ENCODE measurements at regions not wholly inside any gene's neighbourhood (a gene's known extent, or its start where the extent isn't known, plus 50 kb on each side); places are given as distances from the start of the nearest gene placed in this dataset.

- Histone ChIP-seq H3K4me1 (ENCODE audit: control insufficient read depth, insufficient read depth, low read length, poor library complexity, severe bottlenecking) (no peaks in the 10 kb centered on the region), H3K9me3 (ENCODE audit: control insufficient read depth, low read length) (no peaks in the 10 kb centered on the region)
- whole genome bisulfite sequencing, 2 experiments (ENCODE audit: insufficient coverage in 2 of 2): 33 to 40% methylated on average over 2 of the region's 6 CpGs
Measured at GRCh38 chr10:121288864-121289661, 309.2 kb downstream of the FGFR2 start.

GRCh38 chr10:121289800-121290199, 308.4 kb downstream of the FGFR2 start:
- WGBS, 2 experiments (ENCODE audit: insufficient coverage in 2 of 2): 90 to 100% methylated on average over 2 of the region's 4 CpGs
- Histone ChIP-seq H3K4me3 (ENCODE audit: extremely low read depth, insufficient read depth, low read length, poor library complexity, severe bottlenecking) (no peak overlapping the region), H3K27ac (ENCODE audit: low read depth, low read length, severe bottlenecking) (no peak overlapping the region), H3K9me3 (ENCODE audit: control insufficient read depth, low read length) (no peaks in the 10 kb centered on the region), H3K36me3 (ENCODE audit: control insufficient read depth, insufficient read depth, low read length) (no peaks in the 10 kb centered on the region), H3K4me1 (ENCODE audit: control insufficient read depth, insufficient read depth, low read length, poor library complexity, severe bottlenecking) (no peaks in the 10 kb centered on the region)

More at GRCh38 chr10:121288864-121289661, 309.2 kb downstream of the FGFR2 start:
- no peak overlapping the region for H3K4me3 ChIP-seq (ENCODE audit: extremely low read depth, insufficient read depth, low read length, poor library complexity, severe bottlenecking)
- no peaks in the 10 kb centered on the region for H3K36me3 ChIP-seq (ENCODE audit: control insufficient read depth, insufficient read depth, low read length)
- H3K27ac ChIP-seq (ENCODE audit: low read depth, low read length, severe bottlenecking): no peak overlapping the region

DNA sequence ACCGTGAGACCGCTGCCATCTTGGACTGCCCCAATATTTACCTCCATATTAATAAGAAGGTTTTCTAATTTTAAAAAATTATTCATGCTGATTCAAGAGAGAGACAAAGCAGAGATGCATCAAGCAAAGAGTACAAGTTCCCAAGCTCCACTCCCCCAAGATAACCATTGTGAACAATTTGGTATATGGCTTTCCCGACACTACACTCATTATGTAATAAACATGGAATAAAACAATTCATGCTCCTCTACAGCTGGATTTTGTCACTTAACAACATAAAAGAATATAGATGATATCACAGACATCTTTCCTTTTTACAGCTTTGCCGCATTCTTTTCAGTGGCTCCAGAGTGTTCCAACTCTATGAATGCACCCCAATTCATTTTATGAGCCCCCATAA, 307.6 kb downstream of the FGFR2 start:
- Histone ChIP-seq H3K4me1 (ENCODE audit: control insufficient read depth, insufficient read depth, low read length, poor library complexity, severe bottlenecking) (no peaks in the 10 kb centered on the region), H3K4me3 (ENCODE audit: extremely low read depth, insufficient read depth, low read length, poor library complexity, severe bottlenecking) (no peak overlapping the region), H3K27ac (ENCODE audit: low read depth, low read length, severe bottlenecking) (no peak overlapping the region), H3K36me3 (ENCODE audit: control insufficient read depth, insufficient read depth, low read length) (no peaks in the 10 kb centered on the region), H3K9me3 (ENCODE audit: control insufficient read depth, low read length) (no peaks in the 10 kb centered on the region)
- 83 to 100% methylated on average over 1 to 3 of the region's 4 CpGs for WGBS, 2 experiments (ENCODE audit: insufficient coverage in 2 of 2)

DNA sequence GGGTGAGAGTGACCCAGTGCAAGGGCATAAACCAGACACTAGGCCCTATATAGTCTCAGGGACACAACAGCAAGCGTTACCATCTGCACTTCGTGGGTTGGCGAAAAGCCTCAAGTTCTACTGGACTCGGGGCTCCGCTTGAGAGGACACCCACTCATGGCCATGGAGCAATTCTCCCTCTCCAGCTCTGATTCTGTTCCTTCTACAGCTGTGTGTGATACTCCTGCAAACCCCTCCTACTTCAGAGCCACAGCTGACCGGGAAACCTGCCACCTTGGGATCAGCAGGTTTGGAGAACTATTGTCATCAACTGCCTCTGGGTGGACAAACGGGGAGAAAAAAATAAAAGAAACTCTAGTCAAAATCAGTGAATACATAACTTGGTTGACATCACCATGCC, 306.9 kb downstream of the FGFR2 start:
- Histone ChIP-seq H3K36me3 (ENCODE audit: control insufficient read depth, insufficient read depth, low read length) (no peaks in the 10 kb centered on the region), H3K4me1 (ENCODE audit: control insufficient read depth, insufficient read depth, low read length, poor library complexity, severe bottlenecking) (no peaks in the 10 kb centered on the region), H3K9me3 (ENCODE audit: control insufficient read depth, low read length) (no peaks in the 10 kb centered on the region), H3K4me3 (ENCODE audit: extremely low read depth, insufficient read depth, low read length, poor library complexity, severe bottlenecking) (no peak overlapping the region), H3K27ac (ENCODE audit: low read depth, low read length, severe bottlenecking) (no peak overlapping the region)
- WGBS, 2 experiments (ENCODE audit: insufficient coverage in 2 of 2): 92 to 97% methylated on average over 5 to 6 of the region's 7 CpGs

- Histone ChIP-seq H3K4me3 (ENCODE audit: extremely low read depth, insufficient read depth, low read length, poor library complexity, severe bottlenecking) (no peak overlapping the region), H3K4me1 (ENCODE audit: control insufficient read depth, insufficient read depth, low read length, poor library complexity, severe bottlenecking) (no peaks in the 10 kb centered on the region), H3K27ac (ENCODE audit: low read depth, low read length, severe bottlenecking) (no peak overlapping the region), H3K9me3 (ENCODE audit: control insufficient read depth, low read length) (no peaks in the 10 kb centered on the region), H3K36me3 (ENCODE audit: control insufficient read depth, insufficient read depth, low read length) (no peaks in the 10 kb centered on the region)
- 85 to 91% methylated on average over 7 to 8 of the region's 8 CpGs for WGBS, 2 experiments (ENCODE audit: insufficient coverage in 2 of 2)
Measured at GRCh38 chr10:121291823-121292222, 306.4 kb downstream of the FGFR2 start.

- H3K27ac ChIP-seq (ENCODE audit: low read depth, low read length, severe bottlenecking): no peak overlapping the region
- no peak overlapping the region for H3K4me3 ChIP-seq (ENCODE audit: extremely low read depth, insufficient read depth, low read length, poor library complexity, severe bottlenecking)
- no peaks in the 10 kb centered on the region for H3K36me3 ChIP-seq (ENCODE audit: control insufficient read depth, insufficient read depth, low read length)
- H3K9me3 ChIP-seq (ENCODE audit: control insufficient read depth, low read length): no peaks in the 10 kb centered on the region
- 90 to 98% methylated on average over 6 to 8 of the region's 9 CpGs for WGBS, 2 experiments (ENCODE audit: insufficient coverage in 2 of 2)
- no peaks in the 10 kb centered on the region for H3K4me1 ChIP-seq (ENCODE audit: control insufficient read depth, insufficient read depth, low read length, poor library complexity, severe bottlenecking)
Measured at GRCh38 chr10:121292321-121292720, 305.9 kb downstream of the FGFR2 start.

GRCh38 chr10:121293110-121293509, 305.1 kb downstream of the FGFR2 start:
- 87 to 92% methylated on average over 4 to 9 of the region's 9 CpGs for WGBS, 2 experiments (ENCODE audit: insufficient coverage in 2 of 2)
- H3K9me3 ChIP-seq (ENCODE audit: control insufficient read depth, low read length): no peaks in the 10 kb centered on the region
- H3K27ac ChIP-seq (ENCODE audit: low read depth, low read length, severe bottlenecking): peak overlapping the region; percentile 30
- no peaks in the 10 kb centered on the region for H3K36me3 ChIP-seq (ENCODE audit: control insufficient read depth, insufficient read depth, low read length)
- no peak overlapping the region for H3K4me3 ChIP-seq (ENCODE audit: extremely low read depth, insufficient read depth, low read length, poor library complexity, severe bottlenecking)
- no peaks in the 10 kb centered on the region for H3K4me1 ChIP-seq (ENCODE audit: control insufficient read depth, insufficient read depth, low read length, poor library complexity, severe bottlenecking)

- H3K27ac ChIP-seq (ENCODE audit: low read depth, low read length, severe bottlenecking): no peak overlapping the region
- H3K4me1 ChIP-seq (ENCODE audit: control insufficient read depth, insufficient read depth, low read length, poor library complexity, severe bottlenecking): no peaks in the 10 kb centered on the region
- 80% methylated on average over 1 of the region's 3 CpGs; no CpG with 5 or more reads in 1 of the 2 experiments for whole genome bisulfite sequencing, 2 experiments (ENCODE audit: insufficient coverage in 2 of 2)
- no peaks in the 10 kb centered on the region for H3K9me3 ChIP-seq (ENCODE audit: control insufficient read depth, low read length)
- H3K4me3 ChIP-seq (ENCODE audit: extremely low read depth, insufficient read depth, low read length, poor library complexity, severe bottlenecking): no peak overlapping the region
- no peaks in the 10 kb centered on the region for H3K36me3 ChIP-seq (ENCODE audit: control insufficient read depth, insufficient read depth, low read length)
Measured at GRCh38 chr10:121294630-121295029, 303.6 kb downstream of the FGFR2 start.

GRCh38 chr10:121296378-121296777, 301.9 kb downstream of the FGFR2 start:
- Histone ChIP-seq H3K27ac (ENCODE audit: low read depth, low read length, severe bottlenecking) (no peak overlapping the region), H3K4me3 (ENCODE audit: extremely low read depth, insufficient read depth, low read length, poor library complexity, severe bottlenecking) (no peak overlapping the region), H3K4me1 (ENCODE audit: control insufficient read depth, insufficient read depth, low read length, poor library complexity, severe bottlenecking) (no peaks in the 10 kb centered on the region), H3K9me3 (ENCODE audit: control insufficient read depth, low read length) (no peaks in the 10 kb centered on the region), H3K36me3 (ENCODE audit: control insufficient read depth, insufficient read depth, low read length) (no peaks in the 10 kb centered on the region)
- no CpG with 5 or more reads among the region's 2 CpGs for WGBS, 2 experiments (ENCODE audit: insufficient coverage in 2 of 2)

DNA sequence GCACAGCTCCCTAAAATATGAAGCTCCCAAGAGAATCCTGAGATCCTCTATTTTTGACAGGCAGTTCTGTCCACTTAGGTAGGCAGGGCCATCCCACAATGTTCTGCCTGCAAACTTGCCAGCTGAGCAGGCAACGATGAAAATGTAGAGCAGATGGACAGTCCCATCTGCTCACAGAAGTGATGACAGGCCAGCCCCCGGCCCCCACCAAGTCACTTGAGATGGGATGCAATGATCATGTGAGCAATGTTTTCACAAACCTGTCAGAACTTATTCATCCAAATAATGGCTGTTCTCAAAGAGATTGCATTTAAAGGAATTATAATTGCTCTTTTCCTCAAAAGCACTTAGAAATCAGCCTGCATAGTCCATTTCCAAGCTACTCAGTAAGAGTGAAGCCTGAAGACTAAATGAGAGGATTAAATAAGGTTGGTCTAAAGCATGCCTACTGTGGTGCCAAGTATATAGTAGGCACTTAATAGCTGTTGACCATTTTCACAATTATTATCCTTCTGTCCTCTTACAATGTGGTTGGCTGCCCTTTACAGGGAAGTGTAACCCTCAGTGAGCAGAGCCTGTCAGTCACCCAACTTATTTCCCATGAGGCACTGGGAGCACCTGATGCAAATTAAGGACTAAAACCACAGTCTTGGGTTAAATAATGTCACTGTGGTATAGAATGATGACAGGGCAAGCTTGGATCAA, 301.2 kb downstream of the FGFR2 start:
- no peak overlapping the region for H3K27ac ChIP-seq (ENCODE audit: low read depth, low read length, severe bottlenecking)
- no peaks in the 10 kb centered on the region for H3K4me1 ChIP-seq (ENCODE audit: control insufficient read depth, insufficient read depth, low read length, poor library complexity, severe bottlenecking)
- H3K36me3 ChIP-seq (ENCODE audit: control insufficient read depth, insufficient read depth, low read length): no peaks in the 10 kb centered on the region
- no peak overlapping the region for H3K4me3 ChIP-seq (ENCODE audit: extremely low read depth, insufficient read depth, low read length, poor library complexity, severe bottlenecking)
- no peaks in the 10 kb centered on the region for H3K9me3 ChIP-seq (ENCODE audit: control insufficient read depth, low read length)
- WGBS, 2 experiments (ENCODE audit: insufficient coverage in 2 of 2): 88 to 92% methylated on average over 1 to 2 of the region's 2 CpGs

GRCh38 chr10:121300723-121301122, 297.5 kb downstream of the FGFR2 start:
- 92 to 96% methylated on average over 4 to 5 of the region's 6 CpGs for WGBS, 2 experiments (ENCODE audit: insufficient coverage in 2 of 2)
- H3K4me3 ChIP-seq (ENCODE audit: extremely low read depth, insufficient read depth, low read length, poor library complexity, severe bottlenecking): no peak overlapping the region
- H3K4me1 ChIP-seq (ENCODE audit: control insufficient read depth, insufficient read depth, low read length, poor library complexity, severe bottlenecking): no peaks in the 10 kb centered on the region
- no peak overlapping the region for H3K27ac ChIP-seq (ENCODE audit: low read depth, low read length, severe bottlenecking)
- H3K36me3 ChIP-seq (ENCODE audit: control insufficient read depth, insufficient read depth, low read length): no peaks in the 10 kb centered on the region
- H3K9me3 ChIP-seq (ENCODE audit: control insufficient read depth, low read length): no peaks in the 10 kb centered on the region
